ENCODE measurements at regions not wholly inside any gene's neighbourhood (a gene's known extent, or its start where the extent isn't known, plus 50 kb on each side); places are given as distances from the start of the nearest gene placed in this dataset.

- no peaks in the 10 kb centered on the region for H3K27me3 ChIP-seq (ENCODE audit: control insufficient read depth, low read length)
These were observed 358.1 kb upstream of the TPK1 start for GRCh38 chr7:145193951-145194350.

GRCh38 chr7:145184956-145185355 is 349.1 kb upstream of the TPK1 start:
- H4K20me1 ChIP-seq (ENCODE audit: control insufficient read depth, insufficient read depth, low read depth, low read length), result no peaks in the 10 kb centered on the region
- no peaks in the 10 kb centered on the region for H3F3A ChIP-seq (ENCODE audit: control insufficient read depth, insufficient read depth)
- H3K36me3 ChIP-seq (ENCODE audit: control insufficient read depth, low read length), result no peaks in the 10 kb centered on the region
- no peaks in the 10 kb centered on the region for H3K4me1 ChIP-seq (ENCODE audit: control insufficient read depth, low read length)
- H3K9me2 ChIP-seq (replicated peaks; ENCODE audit: control insufficient read depth, low read length), result no peaks in the 10 kb centered on the region
- no peak for TF ChIP-seq CTCF (IDR thresholded peaks at IDR 0.05; ENCODE audit: low read depth, low read length, poor library complexity, severe bottlenecking)
- no peak for TF ChIP-seq EZH2phosphoT487 (IDR thresholded peaks at IDR 0.05; ENCODE audit: borderline replicate concordance, low read length)
- no peaks in the 10 kb centered on the region for H3K9me3 ChIP-seq (ENCODE audit: control insufficient read depth, insufficient read depth, low read length)
- no peak overlapping the region for H3K4me3 ChIP-seq (ENCODE audit: low read length)
- no peaks in the 10 kb centered on the region for H3K79me2 ChIP-seq (ENCODE audit: control insufficient read depth, low read length)
- H3K27me3 ChIP-seq (ENCODE audit: control insufficient read depth, low read length), result no peaks in the 10 kb centered on the region
- H3K4me2 ChIP-seq (ENCODE audit: low read length), result no peak overlapping the region
- no peak overlapping the region for H3K27ac ChIP-seq (ENCODE audit: low read depth, low read length)

More at GRCh38 chr7:145193951-145194350, 358.1 kb upstream of the TPK1 start:
- TF ChIP-seq EZH2phosphoT487 (IDR thresholded peaks at IDR 0.05; ENCODE audit: borderline replicate concordance, low read length), result no peak
- TF ChIP-seq CTCF (IDR thresholded peaks at IDR 0.05; ENCODE audit: low read depth, low read length, poor library complexity, severe bottlenecking), result no peak
- no peaks in the 10 kb centered on the region for H3K4me1 ChIP-seq (ENCODE audit: control insufficient read depth, low read length)
- H4K20me1 ChIP-seq (ENCODE audit: control insufficient read depth, insufficient read depth, low read depth, low read length), result no peaks in the 10 kb centered on the region
- no peaks in the 10 kb centered on the region for H3K79me2 ChIP-seq (ENCODE audit: control insufficient read depth, low read length)
- H3K9me3 ChIP-seq (ENCODE audit: control insufficient read depth, insufficient read depth, low read length), result no peaks in the 10 kb centered on the region
- H3K27ac ChIP-seq (ENCODE audit: low read depth, low read length), result no peak overlapping the region
- no peak overlapping the region for H3K4me3 ChIP-seq (ENCODE audit: low read length)
- H3K4me2 ChIP-seq (ENCODE audit: low read length), result no peak overlapping the region
- H3K36me3 ChIP-seq (ENCODE audit: control insufficient read depth, low read length), result no peaks in the 10 kb centered on the region
- H3F3A ChIP-seq (ENCODE audit: control insufficient read depth, insufficient read depth), result no peaks in the 10 kb centered on the region
- no peaks in the 10 kb centered on the region for H3K9me2 ChIP-seq (replicated peaks; ENCODE audit: control insufficient read depth, low read length)

GRCh38 chr7:145183069-145183468 is 347.2 kb upstream of the TPK1 start:
- H3F3A ChIP-seq (ENCODE audit: control insufficient read depth, insufficient read depth), result no peaks in the 10 kb centered on the region
- no peaks in the 10 kb centered on the region for H3K9me2 ChIP-seq (replicated peaks; ENCODE audit: control insufficient read depth, low read length)
- TF ChIP-seq EZH2phosphoT487 (IDR thresholded peaks at IDR 0.05; ENCODE audit: borderline replicate concordance, low read length), result no peak
- no peak for TF ChIP-seq CTCF (IDR thresholded peaks at IDR 0.05; ENCODE audit: low read depth, low read length, poor library complexity, severe bottlenecking)
- no peaks in the 10 kb centered on the region for H3K4me1 ChIP-seq (ENCODE audit: control insufficient read depth, low read length)
- H3K9me3 ChIP-seq (ENCODE audit: control insufficient read depth, insufficient read depth, low read length), result no peaks in the 10 kb centered on the region
- no peak overlapping the region for H3K4me2 ChIP-seq (ENCODE audit: low read length)
- no peak overlapping the region for H3K27ac ChIP-seq (ENCODE audit: low read depth, low read length)
- H3K79me2 ChIP-seq (ENCODE audit: control insufficient read depth, low read length), result no peaks in the 10 kb centered on the region
- H3K27me3 ChIP-seq (ENCODE audit: control insufficient read depth, low read length), result no peaks in the 10 kb centered on the region
- no peak overlapping the region for H3K4me3 ChIP-seq (ENCODE audit: low read length)
- no peaks in the 10 kb centered on the region for H4K20me1 ChIP-seq (ENCODE audit: control insufficient read depth, insufficient read depth, low read depth, low read length)
- H3K36me3 ChIP-seq (ENCODE audit: control insufficient read depth, low read length), result no peaks in the 10 kb centered on the region

GRCh38 chr7:145175366-145175765 is 339.5 kb upstream of the TPK1 start:
- no peak overlapping the region for H3K4me2 ChIP-seq (ENCODE audit: low read length)
- H3K79me2 ChIP-seq (ENCODE audit: control insufficient read depth, low read length), result no peaks in the 10 kb centered on the region
- H3K27me3 ChIP-seq (ENCODE audit: control insufficient read depth, low read length), result no peaks in the 10 kb centered on the region
- H3K36me3 ChIP-seq (ENCODE audit: control insufficient read depth, low read length), result no peaks in the 10 kb centered on the region
- no peak overlapping the region for H3K27ac ChIP-seq (ENCODE audit: low read depth, low read length)
- H3K4me3 ChIP-seq (ENCODE audit: low read length), result no peak overlapping the region
- no peaks in the 10 kb centered on the region for H3F3A ChIP-seq (ENCODE audit: control insufficient read depth, insufficient read depth)
- no peaks in the 10 kb centered on the region for H4K20me1 ChIP-seq (ENCODE audit: control insufficient read depth, insufficient read depth, low read depth, low read length)
- H3K9me3 ChIP-seq (ENCODE audit: control insufficient read depth, insufficient read depth, low read length), result no peaks in the 10 kb centered on the region
- no peaks in the 10 kb centered on the region for H3K9me2 ChIP-seq (replicated peaks; ENCODE audit: control insufficient read depth, low read length)
- TF ChIP-seq CTCF (IDR thresholded peaks at IDR 0.05; ENCODE audit: low read depth, low read length, poor library complexity, severe bottlenecking), result no peak
- no peak for TF ChIP-seq EZH2phosphoT487 (IDR thresholded peaks at IDR 0.05; ENCODE audit: borderline replicate concordance, low read length)
- H3K4me1 ChIP-seq (ENCODE audit: control insufficient read depth, low read length), result no peaks in the 10 kb centered on the region
